Testis (tissue), 2 donors: ENCODE measurements at regions not wholly inside any gene's neighbourhood (a gene's known extent, or its start where the extent isn't known, plus 50 kb on each side); places are given as distances from the start of the nearest gene placed in this dataset.

ENCODE experiments used
- CTCF ChIP-seq, 3 experiments: fragments of 450-650 bp in 2 of 3; fragments of 200-600 bp in 1 of 3; sonication (generic) in 1 of 3; IDR thresholded peaks; one replicate each; pipeline ENCODE4 v1.5.1; 2016 to 2019; ENCODE audit warnings: antibody characterized with exemption in 3 of 3, mild to moderate bottlenecking in 2 of 3, moderate library complexity in 1 of 3
- POLR2A ChIP-seq: fragments of 450-650 bp; IDR thresholded peaks from one replicate; pipeline ENCODE4 v1.6.1; 2017; ENCODE audit warnings: antibody characterized with exemption, mild to moderate bottlenecking, moderate library complexity

- TF ChIP-seq CTCF (IDR thresholded peaks at IDR 0.05): no peak
- no peak for TF ChIP-seq POLR2A
Measured at GRCh38 chr12:85373045-85373444, 93.0 kb downstream of the ALX1 start.
